GM20431 (cell line): ENCODE measurements at regions not wholly inside any gene's neighbourhood (a gene's known extent, or its start where the extent isn't known, plus 50 kb on each side); places are given as distances from the start of the nearest gene placed in this dataset.

Experiments used
- in situ Hi-C: fragments of 300-500 bp; cut with MseI, MboI; formaldehyde crosslinking; loops from one replicate; pipeline ENCODE4 v1.15.0; 2020; ENCODE audit warnings: low sequenced_read_pairs; ENCODE audit not compliant: unreplicated experiment

DNA sequence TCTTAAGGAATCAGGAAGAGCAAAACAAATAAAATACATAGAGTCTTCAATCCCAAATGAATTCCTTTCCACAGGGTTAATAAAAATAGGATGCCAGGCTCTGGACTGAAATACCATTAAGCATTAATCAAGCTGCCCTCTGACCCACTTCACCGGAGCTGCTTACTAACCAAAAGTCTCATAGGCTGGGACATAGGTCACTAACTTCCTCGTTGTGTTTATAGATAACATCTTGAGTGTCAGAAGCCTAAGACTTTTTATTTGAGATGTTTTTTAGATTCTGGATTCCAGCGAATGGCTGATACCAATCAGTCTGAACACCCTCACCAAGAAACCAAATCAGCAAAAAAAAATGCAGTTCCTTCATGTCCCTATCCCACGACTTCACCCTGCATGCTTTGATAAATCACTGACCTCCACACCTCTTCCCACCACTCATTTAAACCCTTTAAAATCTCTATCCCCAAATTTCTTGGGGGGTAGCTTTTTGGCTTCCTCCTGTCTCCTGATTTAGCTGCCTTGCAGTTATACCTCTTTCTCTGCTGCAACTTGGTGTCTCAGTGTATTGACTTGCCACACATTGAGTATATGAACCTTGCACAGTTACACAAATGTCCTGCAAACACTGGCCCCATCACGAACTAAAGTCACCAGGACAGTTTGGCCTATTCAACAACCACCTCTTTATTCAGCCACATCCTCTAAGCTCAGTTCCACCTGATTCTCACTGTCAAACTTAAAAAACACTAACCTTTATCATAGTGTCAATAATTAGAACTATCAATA, 399.3 kb downstream of the METTL4 start:
- in situ Hi-C loops, result no loop called here

DNA sequence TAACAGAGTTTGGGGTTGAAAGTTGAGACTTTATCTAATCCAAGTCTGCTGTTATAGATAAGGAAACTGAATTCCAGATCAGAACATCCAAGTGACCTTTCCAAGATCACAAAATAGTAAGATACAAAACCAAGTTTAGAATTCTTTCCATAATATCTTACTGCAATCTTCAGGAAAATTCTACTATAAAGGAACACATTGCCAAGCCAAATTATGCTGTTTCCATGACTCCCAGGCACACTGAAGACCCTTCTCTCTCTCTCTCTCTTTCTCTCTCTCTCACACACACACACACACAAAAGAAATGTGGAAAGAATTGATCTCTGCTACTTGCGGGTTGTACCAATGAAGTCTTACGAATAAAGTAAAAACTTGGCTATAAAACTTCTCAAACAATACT, 398.4 kb downstream of the METTL4 start:
- in situ Hi-C loops, result no loop called here

DNA sequence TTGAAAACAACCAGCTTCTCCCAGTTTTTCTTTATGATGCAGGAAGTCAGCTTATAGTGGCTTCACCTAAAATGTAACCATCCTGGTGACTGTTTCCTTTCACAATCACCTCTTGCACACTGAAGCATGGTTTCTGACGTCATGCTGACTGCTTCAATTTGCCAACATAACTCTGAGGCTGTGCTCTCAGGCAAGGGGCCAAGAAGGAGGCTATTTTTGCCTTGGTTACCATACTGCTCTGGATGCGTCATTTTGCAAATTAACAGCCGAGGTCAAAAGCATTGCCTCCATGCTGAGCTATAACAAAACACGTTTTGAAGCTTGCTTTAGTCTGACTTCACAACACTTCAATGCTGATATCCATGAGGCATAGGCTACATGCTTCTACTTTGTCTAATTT, 397.8 kb downstream of the METTL4 start:
- in situ Hi-C loops, result no loop called here

DNA sequence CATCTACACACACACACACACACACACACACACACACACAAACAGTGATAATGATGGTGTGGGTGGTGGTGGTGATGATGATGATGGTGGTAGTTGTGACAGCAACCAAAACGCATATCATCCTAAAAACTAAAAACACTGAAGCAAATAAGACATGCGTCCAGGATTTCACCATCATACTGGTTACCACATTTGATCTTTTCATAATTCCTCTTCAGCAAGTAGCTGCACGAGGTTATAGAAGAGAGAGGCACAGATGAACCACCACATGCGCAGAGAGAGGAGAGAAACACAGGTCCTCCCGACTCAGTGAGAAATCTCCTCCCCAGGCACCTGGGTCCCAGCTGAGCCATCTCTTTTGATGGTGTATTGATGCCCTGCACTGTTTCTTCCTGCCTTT, 393.3 kb downstream of the METTL4 start:
- in situ Hi-C loops, result no loop called here

DNA sequence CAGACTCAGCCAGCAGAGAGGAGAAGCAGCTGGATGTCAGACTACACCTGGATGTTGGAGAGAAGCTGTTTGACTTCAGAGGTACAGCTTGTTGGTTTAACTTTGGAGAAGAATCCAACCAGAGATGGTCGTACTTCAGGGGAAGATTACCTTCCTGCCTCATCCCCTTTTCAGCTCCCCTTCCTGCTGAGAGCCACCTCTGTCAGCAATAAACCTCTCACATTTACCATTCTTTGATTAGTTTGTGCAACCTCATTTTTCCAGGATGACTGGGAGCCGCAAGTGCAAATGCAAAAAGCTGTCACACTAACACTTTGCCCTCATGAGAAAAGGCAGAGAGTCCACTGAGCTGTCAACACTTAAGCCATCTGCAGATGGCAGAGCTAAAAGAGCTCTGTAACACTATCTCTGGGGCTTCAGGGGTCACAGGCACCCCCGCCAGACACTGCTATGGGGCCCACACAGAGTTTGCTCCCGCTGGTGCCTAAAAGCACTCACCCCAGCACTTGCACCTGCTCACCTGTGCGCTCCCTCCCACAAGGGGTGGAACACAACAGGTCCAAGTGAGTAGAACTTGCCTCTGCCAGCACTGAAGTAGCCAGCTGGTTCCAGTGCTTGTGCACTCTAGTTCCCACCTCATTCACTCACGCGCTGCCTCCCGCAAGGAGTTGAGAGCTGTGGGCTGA, 391.7 kb downstream of the METTL4 start:
- in situ Hi-C loops, result no loop called here

DNA sequence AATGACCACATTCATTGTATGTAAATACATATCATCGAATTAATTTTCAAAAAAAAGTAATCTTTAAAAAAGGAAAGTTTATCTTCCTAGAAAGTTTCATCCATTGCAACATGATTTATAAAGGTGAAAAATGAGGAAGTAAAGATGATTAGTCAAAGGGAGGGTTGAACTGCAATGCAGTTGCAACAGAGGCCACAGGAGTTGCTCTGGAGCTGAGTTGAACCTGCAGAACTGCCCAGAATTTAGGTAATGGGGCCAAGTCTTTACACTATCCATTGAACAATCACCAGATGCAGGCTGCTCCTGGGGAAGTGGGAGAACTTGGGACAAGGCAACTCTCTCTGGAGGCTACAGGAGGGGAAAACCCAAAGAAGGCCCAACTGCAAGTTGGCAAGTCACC, 390.7 kb downstream of the METTL4 start:
- in situ Hi-C loops, result no loop called here

DNA sequence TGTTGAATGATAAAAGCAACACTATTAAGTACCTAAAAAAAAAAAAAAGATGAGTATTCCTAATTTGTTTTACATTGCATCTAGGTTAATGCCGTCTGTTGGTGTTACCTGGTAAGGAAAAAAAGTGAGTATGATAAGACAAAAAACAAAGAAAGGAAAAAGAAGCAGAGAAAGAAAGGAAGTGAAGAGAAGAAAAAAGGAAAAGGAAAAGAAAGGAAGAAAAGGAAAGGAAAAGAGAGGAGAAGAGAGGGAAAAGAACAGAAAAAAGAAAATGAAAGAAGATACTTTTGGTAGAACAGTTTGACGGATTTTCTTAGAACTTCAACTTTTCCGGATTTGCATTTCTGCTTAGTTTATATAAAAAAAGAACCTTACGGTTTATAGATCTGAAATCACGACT, 387.9 kb downstream of the METTL4 start:
- in situ Hi-C loops, result no loop called here

DNA sequence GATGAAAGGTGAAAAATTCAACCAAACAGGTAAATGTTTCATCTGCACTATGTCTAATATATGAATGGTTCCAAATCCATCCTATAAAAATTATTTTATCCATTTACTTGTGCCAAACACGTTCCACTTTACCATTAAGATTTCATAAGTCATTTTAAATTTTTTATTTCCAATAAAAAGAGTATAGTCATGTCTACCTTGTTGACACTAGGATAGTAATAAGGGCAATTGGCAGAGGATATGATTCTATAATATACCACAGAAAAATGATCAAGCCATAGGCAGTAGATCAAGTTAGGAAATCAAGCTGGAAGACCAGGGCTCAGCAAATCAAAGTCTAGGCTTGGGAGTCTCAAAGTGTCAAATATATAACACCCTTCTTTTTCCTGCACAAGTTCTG, 384.3 kb downstream of the METTL4 start:
- in situ Hi-C loops, result no loop called here

DNA sequence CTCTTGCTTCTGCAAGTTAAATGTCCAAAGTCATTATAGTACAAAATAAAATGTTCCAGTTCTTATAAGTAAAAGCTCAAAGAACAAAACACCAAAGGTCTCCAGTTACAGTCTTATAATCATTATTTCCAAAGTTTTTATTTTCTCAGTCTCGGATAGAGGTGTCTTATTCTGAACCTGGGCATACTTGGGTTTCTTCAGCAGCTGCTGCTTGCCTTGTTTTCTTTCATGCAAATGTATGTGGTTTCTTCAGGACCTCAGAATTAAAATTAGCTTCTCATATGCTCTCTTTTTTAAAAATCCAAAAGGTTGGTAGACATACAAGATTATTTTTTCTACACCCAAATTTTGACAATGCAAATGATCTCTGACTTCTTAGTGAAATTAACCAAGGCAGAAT, 383.0 kb downstream of the METTL4 start:
- in situ Hi-C loops, result no loop called here

DNA sequence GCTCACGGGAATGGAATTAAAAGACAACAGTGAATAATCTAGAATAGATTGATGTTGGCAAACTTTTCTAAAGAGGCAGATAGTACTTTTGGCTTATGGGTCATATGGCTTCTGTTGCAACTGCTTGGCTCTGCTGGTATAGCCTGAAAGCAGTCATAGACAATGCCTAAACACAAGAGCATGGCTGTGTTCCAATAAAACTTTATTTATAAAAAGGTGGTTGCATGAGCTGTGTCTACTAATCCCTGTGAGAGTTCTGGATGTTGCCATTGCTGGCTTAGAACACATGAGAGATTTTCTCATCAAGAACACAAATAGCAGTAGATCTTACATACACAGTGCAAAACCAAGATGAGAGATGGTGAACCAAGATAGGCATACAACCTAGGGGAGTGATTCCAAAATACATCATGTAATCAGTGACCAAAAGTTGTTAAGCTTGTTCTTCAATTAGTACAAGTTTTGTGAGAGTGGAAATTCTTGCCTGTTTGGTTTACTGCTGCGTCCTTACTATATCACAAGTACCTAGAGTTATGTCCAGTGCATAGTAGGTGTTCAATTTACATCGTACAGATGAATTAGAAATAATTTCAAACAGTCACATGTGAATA, 380.0 kb downstream of the METTL4 start:
- in situ Hi-C loops, result no loop called here

DNA sequence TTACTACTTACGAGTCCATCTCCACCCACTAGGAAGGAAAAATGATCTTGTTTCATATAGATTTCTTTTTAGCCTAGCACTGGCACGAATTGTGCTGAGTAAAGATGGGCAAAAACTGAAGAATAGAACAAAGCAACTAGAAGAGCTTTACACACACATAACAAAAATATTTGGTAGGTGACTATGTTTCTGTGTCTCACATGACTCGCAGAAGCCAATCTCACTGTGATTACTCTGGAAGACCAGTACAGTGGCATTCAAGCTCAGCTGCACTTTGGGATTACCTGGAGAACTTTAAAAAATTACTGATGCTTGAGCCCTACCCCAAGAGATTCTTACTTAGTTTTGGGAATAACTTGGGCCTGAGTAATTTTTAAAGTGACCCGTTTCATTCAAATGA, 378.7 kb downstream of the METTL4 start:
- in situ Hi-C loops, result no loop called here

DNA sequence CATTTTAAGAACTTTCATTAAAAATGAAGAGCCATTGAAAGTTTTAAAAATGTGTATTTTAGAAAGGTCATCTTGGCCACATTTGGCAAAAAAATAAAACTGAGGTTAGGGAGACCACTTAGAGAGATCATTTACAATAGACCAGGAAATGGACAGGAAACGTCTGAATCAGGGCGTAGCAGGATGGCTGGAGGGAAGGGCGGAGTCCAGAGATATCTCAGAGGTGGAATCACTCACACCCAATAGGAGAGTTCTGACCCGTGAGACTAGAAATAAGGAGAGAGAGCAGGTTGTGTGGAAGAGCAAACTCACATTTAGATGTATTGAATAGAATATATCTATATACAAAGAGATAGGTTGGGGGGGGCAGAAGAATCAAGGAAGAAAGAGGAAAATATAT, 373.4 kb downstream of the METTL4 start:
- in situ Hi-C loops, result no loop called here

DNA sequence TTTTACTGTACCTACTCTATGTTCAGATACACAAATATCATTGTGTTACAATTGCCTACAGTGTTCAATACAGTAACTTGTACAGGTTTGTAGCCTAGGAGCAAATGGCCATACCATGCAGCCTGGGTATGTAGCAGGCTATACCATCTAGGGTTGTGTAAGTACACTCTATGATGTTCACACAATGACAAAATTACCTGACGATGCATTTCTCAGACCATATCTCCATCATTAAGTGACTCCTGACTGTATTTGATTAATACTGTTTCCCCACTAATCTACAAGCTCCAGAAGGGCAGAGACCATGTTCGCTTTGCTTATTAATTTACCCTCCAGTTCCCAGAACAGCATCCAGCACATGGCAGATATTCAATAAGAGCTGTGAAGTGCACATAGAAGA, 372.2 kb downstream of the METTL4 start:
- in situ Hi-C loops, result no loop called here

DNA sequence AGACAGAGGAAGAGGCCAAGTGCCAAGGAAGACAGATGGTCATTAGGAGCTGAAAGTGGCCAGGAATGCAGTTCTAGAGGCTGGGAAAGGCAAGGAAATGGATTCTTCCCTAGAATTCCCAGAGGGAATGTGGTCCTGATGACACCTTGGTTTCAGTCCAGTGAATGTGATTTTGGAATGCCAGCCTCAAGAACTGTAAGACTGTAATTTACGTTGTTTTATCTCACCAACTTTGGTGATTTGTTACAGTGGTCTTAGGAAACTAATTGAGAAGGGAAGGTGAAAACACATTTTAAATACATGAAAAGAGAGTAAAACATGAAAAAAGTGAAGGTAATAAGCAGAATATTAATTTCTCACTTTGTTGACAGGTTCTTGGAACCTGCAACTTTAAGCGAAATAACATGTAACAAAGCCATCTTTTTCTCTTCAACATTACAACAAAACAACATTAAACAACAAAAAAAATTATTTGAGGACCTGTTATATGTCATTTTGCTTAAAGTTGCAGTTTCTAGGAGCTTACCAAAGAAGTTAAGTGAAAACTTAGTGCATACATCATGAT, 370.2 kb downstream of the METTL4 start:
- in situ Hi-C loops, result no loop called here

DNA sequence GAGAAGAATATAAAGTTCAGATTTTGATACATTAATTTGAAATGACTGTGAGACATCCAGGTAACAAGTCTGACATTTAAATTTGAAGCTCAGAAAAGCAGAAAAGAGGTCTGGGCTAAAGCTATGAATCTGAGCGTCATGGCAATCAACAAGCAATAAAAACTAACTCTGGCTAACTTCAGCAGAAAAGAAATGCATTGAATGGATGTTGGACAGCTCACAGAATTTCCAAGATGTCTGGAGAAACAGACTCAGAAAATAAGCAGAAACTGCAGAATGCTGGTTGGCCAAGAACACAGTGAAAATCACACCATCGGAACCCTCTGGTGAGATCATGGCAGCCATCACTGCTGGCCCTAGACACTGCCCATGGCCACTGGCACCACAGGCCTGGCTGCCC, 366.6 kb downstream of the METTL4 start:
- in situ Hi-C loops, result no loop called here

DNA sequence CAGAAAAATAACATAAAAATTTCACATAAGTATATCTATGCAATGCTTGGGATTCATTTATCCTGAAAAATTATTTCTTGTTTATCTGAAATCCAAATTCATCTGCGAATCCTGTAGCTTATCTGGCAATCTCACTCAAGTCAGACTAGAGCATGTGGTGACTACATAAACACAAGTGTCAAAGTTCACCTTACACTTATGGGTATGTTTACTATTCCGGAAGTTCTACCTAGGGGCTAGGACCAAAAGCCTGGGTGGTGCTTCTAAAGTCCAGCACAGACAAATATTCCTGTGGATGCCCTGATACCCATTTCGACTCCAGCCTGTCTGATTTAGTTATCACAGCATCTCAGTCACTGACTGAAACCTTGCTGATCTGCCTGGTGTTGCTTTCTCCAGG, 364.0 kb downstream of the METTL4 start:
- in situ Hi-C loops, result no loop called here

DNA sequence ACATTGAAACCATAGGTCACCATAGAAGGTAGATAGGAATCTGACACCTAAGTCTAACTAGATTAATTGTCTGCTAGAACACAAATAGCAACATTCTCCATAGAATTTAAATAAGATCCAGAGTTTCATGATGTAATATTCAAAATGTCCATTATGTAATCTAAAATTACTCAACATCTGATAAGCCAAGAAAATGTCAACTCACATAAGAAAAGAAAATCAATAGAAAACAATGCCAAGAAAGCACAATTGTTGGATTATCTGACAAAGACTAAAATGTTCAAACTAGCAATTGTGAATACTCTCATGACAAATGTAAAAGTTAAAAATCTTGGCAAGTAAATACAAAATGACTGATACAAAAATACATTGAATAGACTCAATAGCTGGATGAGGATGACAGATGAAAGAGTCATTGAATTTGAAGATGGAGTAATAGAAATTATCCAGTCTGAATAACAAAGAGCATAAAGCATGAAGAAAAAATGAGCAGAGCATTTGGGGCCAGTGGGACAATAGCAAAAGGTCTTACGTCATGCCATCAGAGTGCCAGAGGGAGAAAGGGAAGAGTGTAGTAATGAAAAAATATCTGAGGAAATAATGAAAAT, 358.6 kb downstream of the METTL4 start:
- in situ Hi-C loops, result no loop called here

DNA sequence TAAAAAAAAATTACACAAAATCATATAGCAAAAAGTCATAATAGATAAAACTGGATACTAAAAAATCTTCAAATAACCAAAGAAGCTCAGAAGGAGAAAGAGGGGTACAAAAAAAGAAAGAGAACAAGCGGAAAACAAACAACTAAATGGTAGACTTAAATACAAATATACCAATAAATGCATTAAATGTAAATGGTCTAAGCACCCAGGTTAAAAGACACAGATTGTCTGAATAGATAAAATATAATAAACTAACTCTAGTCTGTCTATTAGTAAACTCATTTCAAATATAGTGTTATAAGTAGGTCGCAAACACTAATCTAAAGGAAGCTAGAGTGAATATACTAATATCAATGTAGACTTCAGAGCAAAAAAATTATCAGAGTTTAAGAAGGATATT, 357.4 kb downstream of the METTL4 start:
- in situ Hi-C loops, result no loop called here

DNA sequence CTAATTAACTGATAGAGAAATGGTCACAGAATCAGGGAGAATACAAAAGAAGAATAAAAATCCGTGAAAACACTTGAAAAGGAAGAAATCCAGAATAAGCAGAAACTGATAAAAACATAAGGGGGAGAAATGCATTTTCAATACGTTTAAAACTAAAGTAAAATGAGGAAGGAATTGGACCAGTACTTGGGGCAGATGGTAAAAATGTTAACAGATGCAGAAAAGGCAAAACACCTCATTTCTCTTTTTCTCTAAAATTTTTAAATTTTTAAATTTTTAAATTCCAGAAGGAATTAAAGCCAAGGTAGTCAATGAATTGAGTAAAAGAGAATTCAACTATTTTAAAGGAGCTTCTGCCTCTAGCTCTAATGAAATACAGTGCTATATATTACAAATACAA, 353.9 kb downstream of the METTL4 start:
- in situ Hi-C loops, result no loop called here

DNA sequence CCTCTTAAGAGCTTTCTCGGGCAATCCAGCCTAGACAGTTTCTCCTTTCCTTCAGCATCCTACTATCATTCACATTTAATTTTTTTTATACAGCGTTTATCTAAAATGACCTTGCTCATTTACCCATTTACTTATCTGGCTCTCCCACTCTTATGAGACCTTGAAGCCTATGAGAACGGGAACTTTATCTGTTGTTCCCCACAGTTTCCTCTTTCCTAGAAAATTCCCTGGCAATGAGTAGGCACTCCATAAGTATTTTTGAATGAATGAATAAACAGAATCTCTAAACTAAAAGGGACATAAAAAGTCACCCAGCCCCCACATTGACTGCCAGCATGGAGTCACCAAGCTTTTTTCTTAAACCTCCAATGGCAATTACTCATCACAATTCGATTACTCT, 353.2 kb downstream of the METTL4 start:
- in situ Hi-C loops, result no loop called here

DNA sequence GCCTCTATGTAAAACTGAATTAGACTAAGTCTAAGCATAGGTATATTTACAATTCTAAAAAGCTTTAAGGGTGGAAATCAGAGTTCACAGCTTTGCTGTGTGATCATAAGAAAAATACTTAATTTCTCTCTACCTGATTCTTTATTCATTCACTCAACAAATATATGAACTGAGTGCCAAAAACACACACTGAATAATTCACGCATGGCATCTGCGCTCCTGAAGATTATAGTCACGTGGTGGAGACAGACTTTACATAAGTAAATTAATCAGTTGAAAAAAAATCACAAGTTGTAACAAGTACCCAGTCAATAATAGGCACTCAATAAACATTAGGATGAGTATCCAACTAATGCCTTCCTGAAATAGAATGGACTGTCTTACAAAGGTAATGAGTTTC, 351.6 kb downstream of the METTL4 start:
- in situ Hi-C loops, result no loop called here
